ENCODE measurements at regions not wholly inside any gene's neighbourhood (a gene's known extent, or its start where the extent isn't known, plus 50 kb on each side); places are given as distances from the start of the nearest gene placed in this dataset.

- TF ChIP-seq CTCF (IDR thresholded peaks at IDR 0.05): no peak
- TF ChIP-seq POLR2A (IDR thresholded peaks at IDR 0.05): no peak
Measured at GRCh38 chr7:156184164-156184563, 371.9 kb upstream of the SHH start.

Measured in suprapubic skin (tissue), 3 donors.